ENCODE measurements at regions not wholly inside any gene's neighbourhood (a gene's known extent, or its start where the extent isn't known, plus 50 kb on each side); places are given as distances from the start of the nearest gene placed in this dataset.

GRCh38 chr11:23377909-23378308, 517.6 kb upstream of the CCDC179 start:
- DNase-seq, result no peak
- peaks cover 0 to 10% of the 10 kb centered on the region in 2 donors for H3K4me1 ChIP-seq (replicated peaks in 1 of 2)
- no peaks in the 10 kb centered on the region for H3K27me3 ChIP-seq
- H3K27ac ChIP-seq, result peak overlapping the region in 4 of 5 donors; percentile 22 to 61 (median 42)
- H3K36me3 ChIP-seq (replicated peaks in 1 of 2), result no peaks in the 10 kb centered on the region
- TF ChIP-seq, protein P1, sequence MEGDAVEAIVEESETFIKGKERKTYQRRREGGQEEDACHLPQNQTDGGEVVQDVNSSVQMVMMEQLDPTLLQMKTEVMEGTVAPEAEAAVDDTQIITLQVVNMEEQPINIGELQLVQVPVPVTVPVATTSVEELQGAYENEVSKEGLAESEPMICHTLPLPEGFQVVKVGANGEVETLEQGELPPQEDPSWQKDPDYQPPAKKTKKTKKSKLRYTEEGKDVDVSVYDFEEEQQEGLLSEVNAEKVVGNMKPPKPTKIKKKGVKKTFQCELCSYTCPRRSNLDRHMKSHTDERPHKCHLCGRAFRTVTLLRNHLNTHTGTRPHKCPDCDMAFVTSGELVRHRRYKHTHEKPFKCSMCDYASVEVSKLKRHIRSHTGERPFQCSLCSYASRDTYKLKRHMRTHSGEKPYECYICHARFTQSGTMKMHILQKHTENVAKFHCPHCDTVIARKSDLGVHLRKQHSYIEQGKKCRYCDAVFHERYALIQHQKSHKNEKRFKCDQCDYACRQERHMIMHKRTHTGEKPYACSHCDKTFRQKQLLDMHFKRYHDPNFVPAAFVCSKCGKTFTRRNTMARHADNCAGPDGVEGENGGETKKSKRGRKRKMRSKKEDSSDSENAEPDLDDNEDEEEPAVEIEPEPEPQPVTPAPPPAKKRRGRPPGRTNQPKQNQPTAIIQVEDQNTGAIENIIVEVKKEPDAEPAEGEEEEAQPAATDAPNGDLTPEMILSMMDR (IDR thresholded peaks at IDR 0.05), result no peak
- TF ChIP-seq POLR2A (IDR thresholded peaks at IDR 0.05), result no peak
- intact Hi-C loops (cut with DNase I), result no loop called here
- H3K4me3 ChIP-seq, result peak overlapping the region in 1 of 4 donors; percentile 3
- no peaks in the 10 kb centered on the region for H3K9me3 ChIP-seq (replicated peaks in 1 of 3)

DNA sequence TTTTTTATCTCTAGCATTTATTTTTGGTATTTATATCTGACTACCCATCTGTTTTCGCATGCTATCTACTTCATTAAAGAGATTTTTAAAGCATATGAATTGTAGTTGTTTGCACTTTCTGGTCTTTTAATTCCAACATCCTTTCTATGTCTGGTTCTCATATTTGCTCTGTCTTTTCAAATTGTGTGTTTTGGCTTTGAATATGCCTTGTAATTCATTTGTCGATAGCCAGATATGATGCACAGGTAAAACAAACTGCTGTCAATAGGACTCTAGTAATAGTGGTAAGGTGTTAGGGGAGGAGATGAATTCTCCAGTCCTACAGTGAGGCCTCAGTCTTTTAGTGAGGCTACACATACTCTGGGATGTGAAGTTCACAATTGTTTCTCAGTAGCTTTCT, 530.8 kb upstream of the CCDC179 start:
- no peaks in the 10 kb centered on the region for H3K9me3 ChIP-seq (replicated peaks in 1 of 3)
- H3K36me3 ChIP-seq (replicated peaks in 1 of 2), result no peaks in the 10 kb centered on the region
- H3K27ac ChIP-seq, result no peak overlapping the region
- H3K4me1 ChIP-seq (replicated peaks in 1 of 2), result no peaks in the 10 kb centered on the region
- no peaks in the 10 kb centered on the region for H3K27me3 ChIP-seq
- intact Hi-C loops (cut with DNase I), result no loop called here
- WGBS, 4 donors, result 48 to 93% (median 69%) methylated on average over 1 to 2 of the region's 2 CpGs
- no peak for TF ChIP-seq POLR2A (IDR thresholded peaks at IDR 0.05)
- TF ChIP-seq, protein P1 (IDR thresholded peaks at IDR 0.05), result no peak
- DNase-seq, result no peak
- H3K4me3 ChIP-seq, result no peak overlapping the region

GRCh38 chr11:23398052-23398451, 537.8 kb upstream of the CCDC179 start:
- Histone ChIP-seq H3K4me3 (no peak overlapping the region), H3K27ac (no peak overlapping the region), H3K36me3 (replicated peaks in 1 of 2) (no peaks in the 10 kb centered on the region), H3K27me3 (no peaks in the 10 kb centered on the region), H3K4me1 (replicated peaks in 1 of 2) (no peaks in the 10 kb centered on the region), H3K9me3 (replicated peaks in 1 of 3) (no peaks in the 10 kb centered on the region)
- 84 to 96% (median 92%) methylated on average over 2 of the region's 2 CpGs for WGBS, 4 donors
- no peak for DNase-seq
- TF ChIP-seq POLR2A (IDR thresholded peaks at IDR 0.05), result no peak
- TF ChIP-seq, protein P1 (IDR thresholded peaks at IDR 0.05), result no peak
- intact Hi-C loops (cut with DNase I), result no loop called here

- no peak for DNase-seq
- 89 to 97% (median 93%) methylated on average over 18 to 25 of the region's 25 CpGs for WGBS, 4 donors
- no peaks in the 10 kb centered on the region for H3K4me1 ChIP-seq (replicated peaks in 1 of 2)
- H3K4me3 ChIP-seq, result no peak overlapping the region
- no peaks in the 10 kb centered on the region for H3K36me3 ChIP-seq (replicated peaks in 1 of 2)
- H3K27ac ChIP-seq, result no peak overlapping the region
- TF ChIP-seq POLR2A (IDR thresholded peaks at IDR 0.05), result no peak
- TF ChIP-seq, protein P1 (IDR thresholded peaks at IDR 0.05), result no peak
- no peaks in the 10 kb centered on the region for H3K9me3 ChIP-seq (replicated peaks in 1 of 3)
- intact Hi-C loops (cut with DNase I), result no loop called here
- H3K27me3 ChIP-seq, result no peaks in the 10 kb centered on the region
Observed at GRCh38 chr11:23399995-23400394, 539.7 kb upstream of the CCDC179 start.
